WTC11 (cell line): ENCODE measurements at regions not wholly inside any gene's neighbourhood (a gene's known extent, or its start where the extent isn't known, plus 50 kb on each side); places are given as distances from the start of the nearest gene placed in this dataset.

Experiments
- ATAC-seq: fragments of 200-7000 bp; cut with Tn5 transposase; 2 replicates; pipeline ENCODE4 v1.10.0; 2021; ENCODE audit warnings: mild to moderate bottlenecking, moderate library complexity
- CTCF ChIA-PET: fragments of 300-600 bp; sonication (Branson Sonifier 250); formaldehyde crosslinking; loops from one replicate; lab custom pipeline; 2021; ENCODE audit warnings: antibody characterized with exemption; lab: Charles Lee
- POLR2A ChIA-PET: fragments of 350-600 bp; sonication (Branson Sonifier 250); formaldehyde crosslinking; loops from one replicate; lab custom pipeline; 2021; ENCODE audit warnings: antibody characterized with exemption; lab: Charles Lee
- DNase-seq: peaks from one replicate; pipeline ENCODE4 v3.0.0; 2021; ENCODE audit warnings: low spot score
- H3K27ac Mint-ChIP-seq: 2 replicates; pipeline ENCODE4 v1.8.0; 2021; ENCODE audit warnings: mixed read lengths
- H3K27me3 Mint-ChIP-seq: 2 replicates; pipeline ENCODE4 v1.8.0; 2021; ENCODE audit warnings: low read depth, mild to moderate bottlenecking, moderate library complexity, mixed read lengths
- H3K36me3 Mint-ChIP-seq: 2 replicates; pipeline ENCODE4 v1.8.0; 2021; ENCODE audit warnings: mixed read lengths
- H3K4me1 Mint-ChIP-seq: 2 replicates; pipeline ENCODE4 v1.8.0; 2022; ENCODE audit warnings: mixed read lengths
- H3K4me3 Mint-ChIP-seq: 2 replicates; pipeline ENCODE4 v1.8.0; 2021; ENCODE audit warnings: mild to moderate bottlenecking, moderate library complexity, mixed read lengths
- H3K9me3 Mint-ChIP-seq: 2 replicates; pipeline ENCODE4 v1.8.0; 2021; ENCODE audit warnings: mixed read lengths
- AFF4 ChIP-seq: sonication (generic); formaldehyde crosslinking; IDR thresholded peaks from 2 replicates; pipeline ENCODE4 v1.8.1; 2023; ENCODE audit warnings: mild to moderate bottlenecking, missing genetic modification reagents, borderline replicate concordance
- ARID4B ChIP-seq: sonication (generic); formaldehyde crosslinking; IDR thresholded peaks from 2 replicates; pipeline ENCODE4 v1.8.0; 2023; ENCODE audit warnings: missing genetic modification reagents, mild to moderate bottlenecking, borderline replicate concordance
- ATF1 ChIP-seq: sonication (generic); formaldehyde crosslinking; IDR thresholded peaks from 2 replicates; pipeline ENCODE4 v1.8.1; 2023; ENCODE audit warnings: mild to moderate bottlenecking, moderate library complexity, missing genetic modification reagents
- ATF3 ChIP-seq: sonication (generic); formaldehyde crosslinking; conservative IDR thresholded peaks from 2 replicates; pipeline ENCODE4 v1.8.1; 2022; ENCODE audit warnings: mild to moderate bottlenecking, missing genetic modification reagents
- CBFB ChIP-seq: sonication (generic); formaldehyde crosslinking; IDR thresholded peaks from 2 replicates; pipeline ENCODE4 v1.8.1; 2022; ENCODE audit warnings: mild to moderate bottlenecking, low read depth, missing genetic modification reagents
- CDX4 ChIP-seq: fragments of 250-450 bp; sonication (Bioruptor Pico); IDR thresholded peaks from 2 replicates; pipeline ENCODE4 v1.9.0; 2021; ENCODE audit warnings: moderate library complexity, mild to moderate bottlenecking, inconsistent platforms, borderline replicate concordance
- CTCF ChIP-seq: fragments of 200-600 bp; IDR thresholded peaks from 2 replicates; pipeline ENCODE4 v1.8.0; 2022; ENCODE audit warnings: antibody characterized with exemption
- EMX1 ChIP-seq: fragments of 250-450 bp; sonication (Bioruptor Pico); IDR thresholded peaks from 2 replicates; pipeline ENCODE4 v1.8.0; 2021; ENCODE audit warnings: mild to moderate bottlenecking
- ESRRA ChIP-seq: sonication (generic); formaldehyde crosslinking; IDR thresholded peaks from 2 replicates; pipeline ENCODE4 v1.8.1; 2022; ENCODE audit warnings: mild to moderate bottlenecking, missing genetic modification reagents, borderline replicate concordance
- ETV6 ChIP-seq: sonication (generic); formaldehyde crosslinking; IDR thresholded peaks from 2 replicates; pipeline ENCODE4 v1.8.1; 2022; ENCODE audit warnings: mild to moderate bottlenecking, missing genetic modification reagents
- FOXJ3 ChIP-seq: sonication (generic); formaldehyde crosslinking; IDR thresholded peaks from 2 replicates; pipeline ENCODE4 v1.9.0; 2021; ENCODE audit warnings: missing genetic modification reagents, mild to moderate bottlenecking, borderline replicate concordance
- IRF1 ChIP-seq: sonication (generic); formaldehyde crosslinking; IDR thresholded peaks from 2 replicates; pipeline ENCODE4 v1.8.0; 2023; ENCODE audit warnings: missing genetic modification reagents
- JUN ChIP-seq: sonication (generic); formaldehyde crosslinking; IDR thresholded peaks from 2 replicates; pipeline ENCODE4 v1.8.0; 2023; ENCODE audit warnings: mild to moderate bottlenecking, missing genetic modification reagents
- NR2C2 ChIP-seq: sonication (generic); formaldehyde crosslinking; IDR thresholded peaks from 2 replicates; pipeline ENCODE4 v1.8.0; 2022; ENCODE audit warnings: mild to moderate bottlenecking, missing genetic modification reagents
- RORB ChIP-seq: fragments of 250-450 bp; sonication (Bioruptor Pico); IDR thresholded peaks from 2 replicates; pipeline ENCODE4 v1.9.0; 2021; ENCODE audit warnings: mild to moderate bottlenecking
- ZBTB21 ChIP-seq: sonication (generic); formaldehyde crosslinking; IDR thresholded peaks from 2 replicates; pipeline ENCODE4 v1.8.1; 2023; ENCODE audit warnings: mild to moderate bottlenecking, missing genetic modification reagents, borderline replicate concordance
- ZMAT4 ChIP-seq: fragments of 250-450 bp; sonication (Bioruptor Pico); IDR thresholded peaks from 2 replicates; pipeline ENCODE4 v1.9.0; 2021; ENCODE audit warnings: mild to moderate bottlenecking
- ZNF396 ChIP-seq: fragments of 250-450 bp; sonication (Bioruptor Pico); IDR thresholded peaks from 2 replicates; pipeline ENCODE4 v1.8.0; 2021; ENCODE audit warnings: mild to moderate bottlenecking, moderate library complexity, borderline replicate concordance
- ZNF512 ChIP-seq: sonication (generic); formaldehyde crosslinking; IDR thresholded peaks from 2 replicates; pipeline ENCODE4 v1.8.1; 2022; ENCODE audit warnings: missing genetic modification reagents, borderline replicate concordance
- ZSCAN18 ChIP-seq: fragments of 250-450 bp; sonication (Bioruptor Pico); IDR thresholded peaks from 2 replicates; pipeline ENCODE4 v2.1.2; 2022; ENCODE audit warnings: mild to moderate bottlenecking, moderate library complexity

GRCh38 chr22:44379817-44380755 is 67.3 kb upstream of the SHISAL1 start (continued):
- TF ChIP-seq ZNF512 (no peak), JUN (no peak), ARID4B (CRISPR knock-in tag) (no peak), CTCF (no peak), ZNF396 (CRISPR knock-in tag) (no peak), ZBTB21 (CRISPR knock-in tag) (no peak), RORB (no peak), FOXJ3 (CRISPR knock-in tag) (no peak), ATF3 (CRISPR knock-in tag) (no peak), ZMAT4 (CRISPR knock-in tag) (no peak), EMX1 (CRISPR knock-in tag) (no peak)

GRCh38 chr22:44378380-44378779 is 65.6 kb upstream of the SHISAL1 start:
- Mint-ChIP-seq H3K27ac (no peak overlapping the region), H3K9me3 (peaks cover 32% of the 10 kb centered on the region), H3K27me3 (peaks cover 2% of the 10 kb centered on the region; the same call in 1 of the 2 replicates), H3K4me3 (no peak overlapping the region), H3K4me1 (no peaks in the 10 kb centered on the region), H3K36me3 (peaks cover 15% of the 10 kb centered on the region)
- DNase-seq: no peak
- no peak for ATAC-seq
- CTCF ChIA-PET: interaction anchor here (1.0 kb wide), 1 partner anchor 9 kb away, joined by 5 read pairs; no protein-coding TSS in a partner anchor
- no peak for TF ChIP-seq ETV6
- no peak for TF ChIP-seq ZSCAN18
- no peak for TF ChIP-seq CDX4 (CRISPR knock-in tag)
- no peak for TF ChIP-seq CBFB (CRISPR knock-in tag)
- no peak for TF ChIP-seq AFF4 (CRISPR knock-in tag)
- no peak for TF ChIP-seq NR2C2 (CRISPR knock-in tag)
- no peak for TF ChIP-seq ATF1
- no peak for TF ChIP-seq IRF1
- TF ChIP-seq ESRRA (CRISPR knock-in tag): no peak
- POLR2A ChIA-PET: no interaction called here
